ENCODE measurements at regions not wholly inside any gene's neighbourhood (a gene's known extent, or its start where the extent isn't known, plus 50 kb on each side); places are given as distances from the start of the nearest gene placed in this dataset.

DNA sequence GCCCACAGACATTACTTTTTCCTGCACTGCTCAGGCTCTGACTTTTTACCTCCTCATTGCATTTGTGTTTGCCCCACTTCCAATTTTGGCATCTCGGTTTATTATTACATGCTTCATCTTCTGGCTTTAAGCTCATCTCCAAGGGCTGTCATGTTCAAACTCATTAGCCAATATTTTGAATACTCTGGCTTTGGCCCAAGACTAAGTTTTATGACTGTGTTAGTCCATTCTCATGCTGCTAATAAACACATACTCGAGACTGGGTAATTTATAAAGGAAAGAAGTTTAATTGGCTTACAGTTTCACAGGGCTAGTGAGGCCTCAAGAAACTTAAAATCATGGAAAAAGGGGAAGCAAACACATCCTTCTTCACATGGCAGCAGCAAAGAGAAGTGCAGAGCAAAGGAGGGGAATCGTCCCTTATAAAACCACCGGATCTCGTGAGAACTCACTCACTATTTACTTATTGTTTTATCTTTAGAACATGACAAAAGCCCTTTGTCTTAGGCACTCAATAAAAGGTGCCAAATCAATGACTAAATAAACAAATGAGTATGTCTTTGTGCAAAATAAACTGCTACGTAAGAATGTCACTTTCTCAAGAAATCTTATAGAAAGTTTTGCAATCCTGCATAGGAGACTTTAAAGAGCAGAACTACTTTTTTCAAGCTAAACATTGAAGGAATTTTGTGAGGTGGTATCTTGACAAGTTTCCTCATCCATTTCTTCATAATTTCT is 233.4 kb upstream of the SPRY2 start:
- TF ChIP-seq CTCF (IDR thresholded peaks at IDR 0.05) (no peak), EP300 (IDR thresholded peaks at IDR 0.05) (no peak)

All from gastroesophageal sphincter (tissue), 3 donors.